Right atrium auricular region (tissue), 2 donors: ENCODE measurements at regions not wholly inside any gene's neighbourhood (a gene's known extent, or its start where the extent isn't known, plus 50 kb on each side); places are given as distances from the start of the nearest gene placed in this dataset.

Experiments
- DNase-seq: peaks from one replicate; pipeline ENCODE4 v3.0.0-alpha.2; 2019; ENCODE audit warnings: low spot score
- H3K27ac ChIP-seq, 2 donors: fragments of 200-600 bp; sonication (generic); 1 replicate in 1 of 2; 2 replicates in 1 of 2; pipeline ENCODE4 v1.5.1; 2016 to 2019
- H3K27me3 ChIP-seq, 2 donors: fragments of 200-600 bp; sonication (generic); one replicate each; pipeline versions ENCODE4 v1.5.1 to v1.6.0; 2017 to 2019
- H3K36me3 ChIP-seq: fragments of 200-600 bp; sonication (generic); one replicate; pipeline ENCODE4 v1.5.1; 2016
- H3K4me1 ChIP-seq, 2 donors: fragments of 200-600 bp; sonication (generic); one replicate each; pipeline versions ENCODE4 v1.5.1 to v1.6.0; 2017 to 2019
- H3K4me3 ChIP-seq, 2 donors: fragments of 200-600 bp; sonication (generic); 1 replicate in 1 of 2; 2 replicates in 1 of 2; pipeline ENCODE4 v1.5.1; 2017 to 2019; ENCODE audit warnings: mild to moderate bottlenecking in 1 of 2, moderate library complexity in 1 of 2
- H3K9me3 ChIP-seq, 2 donors: fragments of 200-600 bp; sonication (generic); one replicate each; pipeline ENCODE4 v1.5.1; 2019
- TF ChIP-seq, protein P1 (sequence below), 2 donors: fragments of 200-600 bp; sonication (generic); IDR thresholded peaks; one replicate each; pipeline ENCODE4 v1.5.1; 2019; ENCODE audit warnings: antibody characterized with exemption in 2 of 2

DNA sequence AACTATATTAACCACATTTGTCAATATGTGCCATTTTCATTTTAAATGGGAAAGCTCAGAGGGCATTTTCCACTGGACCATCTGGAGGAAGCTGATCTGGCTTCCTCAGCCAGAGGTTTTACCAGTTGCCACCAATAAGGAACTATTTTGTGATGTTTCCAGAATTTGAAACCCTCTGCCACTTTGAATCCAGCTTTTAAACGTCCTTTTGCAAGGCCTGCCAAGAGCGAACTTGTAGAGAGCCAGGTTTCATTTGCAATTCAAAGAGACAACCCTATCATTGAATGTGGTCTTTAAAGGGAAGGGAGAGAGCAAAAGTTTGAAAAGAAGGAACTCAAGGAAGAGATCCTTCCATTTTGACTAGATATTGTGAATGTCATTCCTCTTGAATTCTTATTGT is 123.3 kb upstream of the CHL1 start:
- Histone ChIP-seq H3K27ac (peak overlapping the region; percentile 18 to 57), H3K4me1 (peaks cover 0 to 21% of the 10 kb centered on the region in 2 donors), H3K9me3 (no peaks in the 10 kb centered on the region), H3K27me3 (no peaks in the 10 kb centered on the region), H3K36me3 (no peaks in the 10 kb centered on the region), H3K4me3 (no peak overlapping the region)
- no peak for DNase-seq
- TF ChIP-seq, protein P1, sequence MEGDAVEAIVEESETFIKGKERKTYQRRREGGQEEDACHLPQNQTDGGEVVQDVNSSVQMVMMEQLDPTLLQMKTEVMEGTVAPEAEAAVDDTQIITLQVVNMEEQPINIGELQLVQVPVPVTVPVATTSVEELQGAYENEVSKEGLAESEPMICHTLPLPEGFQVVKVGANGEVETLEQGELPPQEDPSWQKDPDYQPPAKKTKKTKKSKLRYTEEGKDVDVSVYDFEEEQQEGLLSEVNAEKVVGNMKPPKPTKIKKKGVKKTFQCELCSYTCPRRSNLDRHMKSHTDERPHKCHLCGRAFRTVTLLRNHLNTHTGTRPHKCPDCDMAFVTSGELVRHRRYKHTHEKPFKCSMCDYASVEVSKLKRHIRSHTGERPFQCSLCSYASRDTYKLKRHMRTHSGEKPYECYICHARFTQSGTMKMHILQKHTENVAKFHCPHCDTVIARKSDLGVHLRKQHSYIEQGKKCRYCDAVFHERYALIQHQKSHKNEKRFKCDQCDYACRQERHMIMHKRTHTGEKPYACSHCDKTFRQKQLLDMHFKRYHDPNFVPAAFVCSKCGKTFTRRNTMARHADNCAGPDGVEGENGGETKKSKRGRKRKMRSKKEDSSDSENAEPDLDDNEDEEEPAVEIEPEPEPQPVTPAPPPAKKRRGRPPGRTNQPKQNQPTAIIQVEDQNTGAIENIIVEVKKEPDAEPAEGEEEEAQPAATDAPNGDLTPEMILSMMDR (IDR thresholded peaks at IDR 0.05) = no peak

DNA sequence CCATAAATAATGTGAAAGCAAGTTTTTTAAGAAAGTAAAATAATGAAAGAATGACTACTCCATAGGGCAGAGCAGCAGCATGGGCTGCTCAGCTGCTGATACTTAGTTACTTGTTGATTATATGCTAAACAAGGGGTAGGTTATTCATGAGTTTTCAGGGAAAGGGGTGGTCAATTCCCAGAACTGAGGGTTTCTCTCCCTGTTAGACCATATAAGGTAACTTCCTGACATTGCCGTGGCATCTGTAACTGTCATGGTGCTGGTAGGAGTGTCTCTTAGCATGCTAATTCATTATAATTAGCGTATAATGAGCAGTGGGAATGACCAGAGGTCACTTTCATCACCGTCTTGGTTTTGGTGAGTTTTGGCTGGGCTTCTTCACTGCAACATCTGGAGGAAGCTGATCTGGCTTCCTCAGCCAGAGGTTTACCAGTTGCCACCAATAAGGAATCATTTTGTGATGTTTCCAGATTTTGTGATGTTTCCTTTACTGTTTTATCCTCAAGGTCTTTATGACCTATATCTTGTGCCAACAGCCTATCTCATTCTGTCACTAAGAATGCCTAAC is 121.8 kb upstream of the CHL1 start:
- Histone ChIP-seq H3K27ac (peak overlapping the region in 1 of 2 donors; percentile 37), H3K36me3 (no peaks in the 10 kb centered on the region), H3K27me3 (no peaks in the 10 kb centered on the region), H3K9me3 (no peaks in the 10 kb centered on the region), H3K4me3 (no peak overlapping the region), H3K4me1 (peaks cover 0 to 21% of the 10 kb centered on the region in 2 donors)
- no peak for DNase-seq
- TF ChIP-seq, protein P1 (IDR thresholded peaks at IDR 0.05) = no peak

DNA sequence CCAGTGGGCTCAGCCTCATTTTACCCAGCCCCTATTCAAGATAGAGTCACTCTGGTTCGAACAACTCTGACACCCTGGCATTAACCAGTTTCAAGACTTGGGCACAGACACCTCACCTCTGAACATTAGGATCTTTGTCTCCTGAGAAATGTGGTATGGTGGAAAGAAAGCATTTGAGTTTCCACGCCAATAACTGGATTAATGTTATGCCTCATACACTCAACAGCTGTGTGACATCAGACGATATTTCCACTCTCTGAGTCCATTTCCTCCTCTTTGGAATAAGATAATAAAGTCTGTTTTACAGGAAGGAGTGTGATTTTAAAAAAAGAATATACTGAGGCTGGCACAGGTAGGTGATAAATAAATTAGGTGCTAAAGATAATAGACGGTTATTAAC is 121.3 kb upstream of the CHL1 start:
- Histone ChIP-seq H3K27me3 (no peaks in the 10 kb centered on the region), H3K4me3 (no peak overlapping the region), H3K4me1 (peaks cover 0 to 21% of the 10 kb centered on the region in 2 donors), H3K36me3 (no peaks in the 10 kb centered on the region), H3K9me3 (no peaks in the 10 kb centered on the region), H3K27ac (peak overlapping the region in 1 of 2 donors; percentile 37)
- DNase-seq = no peak
- TF ChIP-seq, protein P1 (IDR thresholded peaks at IDR 0.05) = no peak

DNA sequence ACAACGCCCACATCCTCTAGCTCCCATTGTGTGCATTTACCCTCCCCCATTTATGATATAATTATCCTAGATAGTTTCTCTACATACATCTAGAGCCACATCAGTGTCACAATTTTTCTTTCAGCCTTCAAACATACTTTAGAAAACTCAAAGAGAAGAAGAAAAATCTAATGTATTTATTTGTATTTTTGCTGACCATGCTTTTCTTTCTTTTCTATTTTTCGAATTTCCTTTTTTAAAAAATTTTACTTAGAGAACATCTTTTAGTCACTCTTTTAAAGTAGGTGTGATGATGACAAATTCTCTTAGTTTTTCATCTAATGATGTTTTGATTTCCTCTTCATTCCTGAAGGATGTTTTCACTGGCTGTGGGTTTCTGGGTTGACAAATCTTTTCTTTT is 117.0 kb upstream of the CHL1 start:
- Histone ChIP-seq H3K36me3 (no peaks in the 10 kb centered on the region), H3K27me3 (no peaks in the 10 kb centered on the region), H3K9me3 (no peaks in the 10 kb centered on the region), H3K27ac (no peak overlapping the region), H3K4me1 (peaks cover 0 to 10% of the 10 kb centered on the region in 2 donors), H3K4me3 (no peak overlapping the region)
- DNase-seq = no peak
- TF ChIP-seq, protein P1 (IDR thresholded peaks at IDR 0.05) = no peak

DNA sequence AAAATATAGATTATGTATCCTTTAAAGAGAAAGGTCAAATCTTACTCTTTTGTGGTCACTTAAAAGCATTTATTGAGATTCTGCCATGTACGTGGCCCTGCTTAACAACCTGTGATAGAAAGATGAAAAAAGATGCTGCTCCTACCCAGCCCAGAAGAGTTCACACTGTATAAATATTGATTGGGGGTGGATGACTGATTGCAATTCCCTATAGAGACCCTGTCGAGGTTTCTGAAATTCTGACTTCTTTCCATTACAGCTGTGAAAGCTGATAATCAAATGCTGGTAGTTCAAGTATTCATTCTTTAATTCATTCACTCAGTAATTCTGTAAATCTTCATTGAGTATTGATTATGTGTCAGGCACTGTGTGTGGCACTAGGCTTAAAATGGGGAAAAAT is 114.1 kb upstream of the CHL1 start:
- Histone ChIP-seq H3K36me3 (no peaks in the 10 kb centered on the region), H3K27ac (no peak overlapping the region), H3K4me1 (no peaks in the 10 kb centered on the region), H3K9me3 (no peaks in the 10 kb centered on the region), H3K4me3 (no peak overlapping the region), H3K27me3 (no peaks in the 10 kb centered on the region)
- TF ChIP-seq, protein P1 (IDR thresholded peaks at IDR 0.05) = no peak
- DNase-seq = no peak

DNA sequence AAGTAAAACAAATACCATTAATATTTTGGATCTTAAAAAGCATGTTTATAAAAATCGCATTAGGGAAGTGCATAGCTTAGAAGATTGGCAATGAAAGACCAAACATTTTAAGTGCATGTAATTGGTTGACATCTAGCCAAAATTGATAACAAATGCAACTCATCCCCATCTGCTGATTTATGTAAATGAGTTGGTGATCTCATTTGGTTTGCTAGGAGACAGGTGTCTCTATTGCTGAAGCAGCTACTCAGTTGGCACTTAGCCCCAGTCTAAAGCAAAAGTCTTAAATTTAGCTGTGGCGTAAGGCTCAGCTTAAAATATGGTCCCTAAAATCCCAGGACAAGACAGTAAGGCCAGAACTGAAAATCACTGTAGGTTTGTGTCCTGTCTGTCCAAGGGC is 113.5 kb upstream of the CHL1 start:
- H3K36me3 ChIP-seq = no peaks in the 10 kb centered on the region
- TF ChIP-seq, protein P1 (IDR thresholded peaks at IDR 0.05) = no peak
- no peak overlapping the region for H3K4me3 ChIP-seq
- no peaks in the 10 kb centered on the region for H3K9me3 ChIP-seq
- no peaks in the 10 kb centered on the region for H3K27me3 ChIP-seq
- no peak overlapping the region for H3K27ac ChIP-seq
- H3K4me1 ChIP-seq = no peaks in the 10 kb centered on the region
- no peak for DNase-seq
